Amniotic epithelial cell (primary cell): ENCODE measurements at regions not wholly inside any gene's neighbourhood (a gene's known extent, or its start where the extent isn't known, plus 50 kb on each side); places are given as distances from the start of the nearest gene placed in this dataset.
A peak's percentile ranks its signal among the peaks of the same experiment; 100 is the strongest.
"Not testable (repeated sequence)": the region's sequence is repeated elsewhere in the genome, so short reads cannot be mapped to it uniquely, and the experiment has no call there.

Experiments
- DNase-seq: peaks from one replicate; pipeline ENCODE4 v3.0.0-alpha.2; 2010; ENCODE audit warnings: low read depth

DNA sequence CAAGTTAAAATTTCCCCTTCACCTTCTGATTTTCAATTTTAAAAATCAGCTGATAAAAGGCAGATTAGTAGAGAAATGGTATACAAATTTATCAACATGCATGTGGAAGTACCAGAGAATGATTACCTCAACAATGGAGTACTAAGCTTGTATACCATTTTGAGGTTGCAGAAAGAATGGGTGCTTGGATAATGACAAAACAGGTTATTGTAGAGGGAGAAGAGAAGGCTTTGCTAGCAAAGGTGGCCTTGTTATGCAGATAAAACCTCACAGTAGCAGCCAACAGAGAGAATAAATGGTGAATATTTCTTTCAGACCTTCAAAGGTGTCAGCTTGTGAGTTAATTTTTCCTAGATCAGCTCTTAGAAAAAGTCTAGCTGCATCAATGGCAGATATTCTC lies 1174.9 kb upstream of the ADGRL4 start:
- DNase-seq = no peak

DNA sequence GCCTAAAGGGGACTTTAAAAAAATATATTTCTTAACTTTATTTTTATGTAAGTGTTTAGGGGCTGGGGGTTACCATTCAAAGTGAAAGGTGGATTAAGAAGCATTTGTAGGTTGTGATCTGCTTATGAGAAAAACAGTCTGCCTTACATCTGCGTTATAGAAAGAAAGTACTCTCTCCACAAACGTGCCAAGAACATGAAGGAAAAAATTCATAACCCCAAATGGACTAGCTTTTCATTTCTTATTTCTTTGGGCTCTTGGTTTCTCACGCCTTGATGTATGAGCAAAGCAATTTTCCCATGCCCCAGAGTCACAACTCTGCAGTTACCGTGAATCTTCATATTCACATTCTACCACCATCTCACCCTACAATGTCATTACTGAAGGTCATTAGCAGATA lies 1165.1 kb upstream of the ADGRL4 start:
- DNase-seq = no peak

DNA sequence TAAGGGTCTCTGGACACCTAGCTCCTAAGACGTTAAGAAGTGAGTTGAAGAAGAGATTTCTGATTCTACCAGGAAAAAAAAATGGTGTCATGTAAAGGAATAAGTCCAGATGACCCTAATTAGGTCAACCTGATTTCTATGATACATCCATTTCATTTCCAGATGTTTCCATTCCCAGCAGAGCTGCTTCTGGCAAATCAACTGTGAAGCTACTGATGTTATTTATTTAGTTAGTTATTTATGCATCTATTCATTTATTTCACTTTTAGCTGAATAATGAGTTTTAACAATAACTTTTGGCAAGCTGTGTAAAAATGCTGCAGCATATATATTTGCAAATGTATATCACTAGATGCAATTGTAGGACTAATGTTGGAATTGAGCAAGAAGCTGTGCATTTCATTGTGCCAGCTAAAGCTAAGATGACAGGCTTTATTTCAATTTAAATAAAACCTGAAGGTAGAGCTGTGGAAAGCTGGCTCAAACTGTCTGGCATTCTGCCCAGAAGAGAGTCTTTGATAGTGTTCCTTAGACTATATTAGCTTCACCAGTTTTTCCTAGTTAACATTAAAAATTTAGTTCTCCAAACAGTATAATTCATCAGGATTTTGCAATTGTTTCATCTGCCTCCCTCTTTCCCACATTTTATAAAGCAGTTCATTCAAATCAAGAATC lies 1164.4 kb upstream of the ADGRL4 start:
- DNase-seq = peak; percentile 13

DNA sequence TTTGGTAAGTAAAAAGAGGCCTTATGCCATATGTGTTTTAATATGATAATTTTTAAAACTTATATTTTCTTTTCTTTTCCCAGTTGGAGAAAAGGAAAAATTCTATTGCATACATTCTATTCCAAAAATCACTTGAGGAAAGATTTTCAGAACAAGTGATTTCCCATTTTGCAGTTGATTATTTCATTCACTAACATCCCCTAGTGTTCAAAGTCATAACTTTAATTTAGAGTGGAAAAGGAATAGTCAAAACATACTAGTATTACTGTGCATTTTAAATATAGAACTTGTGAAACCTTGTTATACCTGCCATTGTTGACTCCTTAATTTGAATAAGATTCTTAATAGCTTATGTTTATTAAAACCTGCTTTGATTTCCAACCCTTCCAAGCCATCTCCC lies 1157.6 kb upstream of the ADGRL4 start:
- no peak for DNase-seq

DNA sequence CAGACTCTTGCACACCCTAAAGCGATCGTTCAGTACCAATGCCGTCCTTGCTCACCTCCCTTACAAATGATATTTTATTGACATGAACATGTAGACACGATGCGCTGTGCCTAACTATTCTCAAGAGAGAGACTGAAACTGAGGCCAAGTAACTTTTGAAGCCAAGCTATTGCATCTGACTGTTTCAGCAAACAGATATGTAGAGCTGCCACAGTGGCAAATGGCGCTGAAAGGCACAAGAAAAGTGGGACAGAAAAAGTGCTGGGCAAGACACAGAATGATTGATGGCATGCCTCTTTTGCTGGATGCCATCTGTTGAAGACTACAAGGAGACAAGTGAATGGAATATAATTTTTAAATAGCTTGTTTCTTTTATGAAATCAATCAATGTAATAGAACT lies 1157.2 kb upstream of the ADGRL4 start:
- no peak for DNase-seq

DNA sequence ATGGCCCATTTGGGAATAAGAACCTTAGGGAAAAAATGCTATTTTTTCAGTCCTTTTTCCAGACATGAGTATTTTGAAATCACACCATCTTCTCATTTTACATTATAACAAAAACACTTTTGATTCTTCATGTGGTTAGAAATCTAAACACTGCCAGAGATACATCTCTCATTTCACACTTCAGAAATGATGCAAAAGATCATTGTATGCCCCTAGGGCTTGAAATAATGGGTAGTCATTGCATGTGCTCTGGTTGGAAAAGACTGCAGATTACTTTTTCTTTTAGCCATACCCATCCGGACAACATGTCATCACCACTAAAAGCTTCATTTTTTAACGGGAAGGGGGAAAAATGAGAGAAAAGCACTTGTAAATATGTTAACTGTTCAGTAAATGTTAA lies 1152.2 kb upstream of the ADGRL4 start:
- no peak for DNase-seq

DNA sequence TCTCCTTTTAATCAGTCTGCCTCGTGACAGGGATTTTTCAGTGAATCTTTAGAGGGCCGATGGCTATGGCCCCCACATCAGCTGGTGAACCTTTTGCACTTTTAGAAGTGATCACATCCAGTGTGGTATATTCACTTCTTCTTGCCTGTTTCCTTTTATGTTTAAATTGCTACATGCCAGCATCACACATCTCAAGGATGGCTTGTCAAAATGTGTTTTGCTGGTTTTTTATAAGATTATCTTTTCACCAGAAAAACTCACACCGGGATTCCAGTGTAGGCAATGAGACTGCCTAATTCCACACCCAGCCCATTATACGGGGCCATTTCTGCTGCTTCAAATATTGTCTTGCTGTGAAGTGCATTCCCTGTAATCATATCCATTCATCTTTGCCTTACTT lies 1151.7 kb upstream of the ADGRL4 start:
- DNase-seq = no peak

DNA sequence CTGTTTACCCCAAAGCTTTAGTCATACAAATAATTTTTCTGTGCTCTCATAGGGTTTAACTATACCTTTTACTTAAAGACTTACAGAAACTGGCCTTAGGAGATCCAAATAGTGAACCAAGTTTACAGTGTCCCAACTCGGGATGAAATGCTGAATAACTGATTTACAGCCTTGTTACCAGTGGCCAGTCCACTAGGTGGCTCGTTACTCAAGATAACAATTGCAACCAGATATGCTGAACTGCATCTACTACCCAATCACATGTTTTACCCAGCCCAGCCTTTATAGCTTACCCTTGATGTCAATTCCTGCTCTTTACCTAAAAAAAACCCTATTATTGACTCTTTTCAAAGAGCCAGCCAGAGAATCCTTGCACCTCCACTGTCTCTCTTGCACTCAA lies 1148.8 kb upstream of the ADGRL4 start:
- DNase-seq = peak; percentile 3

DNA sequence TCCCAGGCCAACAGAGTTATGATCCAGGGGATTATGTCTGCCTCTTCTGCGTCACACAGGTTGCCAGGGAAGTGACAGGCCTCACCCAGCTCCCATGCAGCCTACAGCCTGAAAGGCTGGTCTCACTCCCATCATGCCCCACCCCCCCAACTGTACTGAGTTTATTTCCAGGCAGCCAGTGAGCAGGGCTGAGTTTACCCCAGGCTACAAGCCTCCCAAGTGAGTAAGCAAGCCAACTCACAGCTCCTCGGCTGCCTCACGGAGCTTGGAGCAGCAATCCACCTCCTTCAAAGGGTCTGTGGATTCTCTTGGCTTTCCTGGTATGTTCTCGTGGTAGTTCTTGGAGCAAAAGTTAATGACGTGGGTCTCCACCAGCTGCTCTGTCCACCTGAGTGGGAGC lies 1147.6 kb upstream of the ADGRL4 start:
- no peak for DNase-seq

DNA sequence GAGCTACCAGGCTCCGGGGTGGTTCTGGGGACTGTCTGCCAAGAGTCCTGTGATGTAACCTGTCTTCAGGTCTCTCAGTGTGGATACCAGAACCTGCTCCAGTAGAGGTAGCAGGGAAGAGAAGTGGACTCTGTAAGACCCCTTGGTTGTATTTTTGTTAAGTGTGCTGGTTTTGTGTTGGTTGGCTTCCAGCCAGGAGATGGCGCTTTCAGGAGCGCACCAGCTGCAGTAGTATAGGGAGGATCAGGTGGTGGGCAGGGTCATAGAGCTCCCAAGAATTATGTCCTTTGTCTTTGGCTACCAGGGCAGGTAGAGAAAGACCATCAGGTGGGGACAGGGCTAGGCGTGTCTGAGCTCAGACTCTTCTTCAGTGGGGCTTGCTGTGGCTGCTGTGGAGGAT lies 1147.2 kb upstream of the ADGRL4 start:
- no peak for DNase-seq

DNA sequence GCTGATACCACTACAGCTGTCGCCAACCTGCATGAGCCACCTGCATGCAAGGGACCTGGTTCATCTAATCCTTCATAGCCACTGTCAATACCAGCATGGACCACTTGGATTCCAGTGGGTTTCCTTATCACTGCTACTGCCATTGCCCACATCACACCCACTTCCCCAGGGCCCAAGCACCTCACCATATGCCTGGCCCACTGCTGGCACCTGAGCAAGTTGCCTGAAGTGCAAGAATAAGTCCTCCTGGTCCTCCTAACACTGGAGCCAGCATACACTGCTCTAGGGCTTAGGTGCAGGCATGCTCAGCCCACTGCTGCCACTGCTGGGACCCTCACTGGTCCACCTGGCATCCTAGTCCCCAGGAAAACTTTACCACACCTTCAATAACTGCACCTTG lies 1136.8 kb upstream of the ADGRL4 start:
- DNase-seq = no peak

DNA sequence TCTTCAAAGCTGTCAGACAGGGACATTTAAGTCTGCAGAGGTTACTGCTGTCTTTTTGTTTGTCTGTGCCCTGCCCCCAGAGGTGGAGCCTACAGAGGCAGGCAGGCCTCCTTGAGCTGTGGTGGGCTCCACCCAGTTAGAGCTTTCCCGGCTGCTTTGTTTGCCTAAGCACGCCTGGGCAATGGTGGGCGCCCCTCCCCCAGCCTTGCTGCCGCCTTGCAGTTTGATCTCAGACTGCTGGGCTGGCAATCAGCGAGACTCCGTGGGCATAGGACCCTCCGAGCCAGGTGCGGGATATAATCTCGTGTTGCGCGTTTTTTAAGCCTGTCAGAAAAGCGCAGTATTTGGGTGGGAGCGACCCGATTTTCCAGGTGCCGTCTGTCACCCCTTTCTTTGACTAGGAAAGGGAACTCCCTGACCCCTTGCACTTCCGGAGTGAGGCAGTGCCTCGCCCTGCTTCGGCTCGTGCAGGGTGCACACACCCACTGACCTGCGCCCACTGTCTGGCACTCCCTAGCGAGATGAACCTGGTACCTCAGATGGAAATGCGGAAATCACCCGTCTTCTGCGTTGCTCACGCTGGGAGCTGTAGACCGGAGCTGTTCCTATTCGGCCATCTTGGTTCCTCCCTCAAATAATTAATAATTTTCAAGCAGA lies 1131.5 kb upstream of the ADGRL4 start:
- not testable (repeated sequence) for DNase-seq

DNA sequence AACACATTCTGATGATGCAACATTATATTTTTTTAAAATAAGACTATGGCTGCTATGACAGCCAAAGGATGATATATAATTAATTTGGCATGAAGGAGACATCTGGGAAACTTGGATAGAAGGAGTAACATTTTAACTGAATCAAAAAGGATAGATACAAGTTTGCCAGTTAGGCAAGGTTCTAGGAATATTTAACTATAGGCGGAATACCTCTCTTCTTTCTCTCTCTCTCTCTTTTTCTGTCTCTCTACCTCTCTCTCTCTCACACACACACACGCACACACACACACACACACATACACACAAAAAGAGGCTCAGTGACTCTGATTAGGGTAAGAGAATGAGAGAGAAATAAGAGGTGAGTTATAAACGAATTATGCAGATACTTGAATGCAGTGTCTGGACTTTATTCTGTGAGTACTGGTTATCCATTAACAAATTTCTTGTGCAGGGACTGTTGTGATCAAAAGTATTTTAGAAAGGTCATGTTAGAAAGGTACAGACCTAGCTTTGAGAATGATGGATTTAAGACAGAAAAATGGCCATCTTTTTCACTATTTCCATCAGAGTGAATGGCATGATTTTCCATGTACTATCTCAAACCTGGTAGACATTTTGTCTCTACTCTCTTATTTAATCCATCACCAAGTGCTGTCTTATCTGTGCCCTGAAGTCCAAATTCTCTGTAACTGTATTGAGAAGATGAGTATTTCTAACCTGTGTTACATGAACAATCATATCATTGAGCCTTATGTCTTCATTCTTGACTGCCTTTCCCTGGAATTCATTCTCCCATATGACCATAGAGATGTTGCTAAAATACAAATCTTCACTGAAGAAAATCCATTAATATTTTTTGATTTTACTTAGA lies 1106.9 kb upstream of the ADGRL4 start:
- DNase-seq = no peak

DNA sequence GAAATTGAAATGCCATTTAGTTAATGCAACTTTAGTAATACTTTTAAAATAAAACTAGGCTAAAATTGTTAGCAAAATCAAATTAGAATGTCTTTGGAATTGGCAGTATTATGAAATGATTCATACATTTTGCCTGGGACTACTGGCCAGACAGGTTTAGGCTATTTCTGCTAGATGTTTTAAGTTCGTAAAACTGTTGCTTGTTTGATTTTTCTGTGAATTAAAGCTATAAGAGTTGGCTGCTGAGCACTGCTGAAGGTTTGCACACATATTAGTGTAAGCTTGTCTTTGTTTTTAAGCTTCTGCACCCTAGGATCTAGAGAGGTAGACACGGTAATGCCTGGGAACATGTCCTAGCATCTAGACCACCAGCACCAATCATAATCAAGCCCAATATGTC lies 1094.6 kb upstream of the ADGRL4 start:
- DNase-seq = no peak

DNA sequence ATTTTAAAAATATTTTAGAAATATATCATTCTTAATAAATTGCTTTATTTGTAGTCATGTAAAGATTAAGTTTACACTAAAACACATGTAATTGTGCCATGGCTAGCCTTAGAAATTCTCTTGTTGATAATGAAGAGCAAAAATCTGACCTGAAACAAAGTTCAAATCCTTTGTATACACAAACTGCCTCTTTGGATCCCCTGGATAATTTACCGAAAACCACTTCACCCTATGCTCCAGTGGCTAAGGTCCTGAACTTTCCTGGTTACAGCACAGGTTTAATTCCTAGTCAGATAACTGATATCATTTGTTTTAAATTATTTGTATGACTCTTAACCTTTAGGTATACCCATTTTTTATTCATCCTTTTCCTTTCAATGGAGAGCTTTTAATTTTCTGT lies 1093.2 kb upstream of the ADGRL4 start:
- DNase-seq = no peak

DNA sequence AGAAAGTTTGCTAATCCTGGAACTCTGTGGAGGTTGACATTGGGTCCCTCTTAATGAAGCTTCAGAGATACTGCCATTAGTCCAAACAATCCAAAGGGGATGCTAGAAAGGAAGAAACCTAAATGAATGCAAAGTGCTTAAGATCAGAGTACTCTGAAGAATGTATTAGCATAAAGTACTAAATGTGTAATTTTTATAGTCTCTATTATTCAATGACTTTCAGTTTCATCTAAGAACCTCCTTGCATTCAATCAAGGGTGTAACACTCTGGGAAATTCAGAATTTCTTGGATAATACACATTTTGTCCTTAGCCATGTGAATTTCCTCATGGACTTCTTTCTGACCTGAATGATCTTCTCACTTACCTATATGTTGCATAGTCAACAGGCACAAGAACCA lies 1078.5 kb upstream of the ADGRL4 start:
- no peak for DNase-seq

DNA sequence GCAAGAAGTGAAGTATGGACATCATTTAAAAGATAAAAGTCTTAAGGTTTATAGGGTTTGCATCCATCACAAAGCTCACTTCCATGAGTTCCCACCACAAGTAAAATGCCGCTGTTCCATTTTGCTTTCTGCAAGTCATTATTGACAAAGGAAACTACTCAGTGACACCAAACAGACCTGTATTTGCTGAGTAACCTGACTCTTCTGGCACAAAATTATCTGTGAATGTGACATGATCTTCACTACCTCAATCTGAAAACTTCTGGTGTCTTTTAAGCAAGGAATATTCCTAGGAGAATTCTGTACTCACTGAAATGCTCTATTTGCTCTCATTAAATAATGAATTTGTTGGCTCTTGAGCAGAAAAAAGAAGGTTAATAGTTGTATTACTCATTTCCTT lies 1077.4 kb upstream of the ADGRL4 start:
- no peak for DNase-seq

DNA sequence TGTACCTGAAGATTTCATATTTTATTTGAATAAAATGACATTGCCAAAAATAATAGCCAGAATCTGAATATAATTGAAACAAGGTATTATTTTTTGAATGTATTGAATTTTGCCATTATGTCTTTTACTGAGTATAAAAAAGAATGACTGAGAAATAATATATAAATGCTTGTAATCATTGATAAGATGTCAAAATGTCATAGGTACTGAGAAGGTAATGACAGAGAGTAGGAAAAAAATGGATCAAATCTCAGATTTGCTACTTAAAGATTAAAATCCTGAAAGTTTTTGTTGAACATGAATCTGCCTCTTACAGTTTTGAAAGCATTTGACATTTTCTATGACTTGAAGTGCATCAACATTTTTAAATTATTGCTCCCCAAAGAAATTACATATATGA lies 1069.9 kb upstream of the ADGRL4 start:
- DNase-seq = no peak

DNA sequence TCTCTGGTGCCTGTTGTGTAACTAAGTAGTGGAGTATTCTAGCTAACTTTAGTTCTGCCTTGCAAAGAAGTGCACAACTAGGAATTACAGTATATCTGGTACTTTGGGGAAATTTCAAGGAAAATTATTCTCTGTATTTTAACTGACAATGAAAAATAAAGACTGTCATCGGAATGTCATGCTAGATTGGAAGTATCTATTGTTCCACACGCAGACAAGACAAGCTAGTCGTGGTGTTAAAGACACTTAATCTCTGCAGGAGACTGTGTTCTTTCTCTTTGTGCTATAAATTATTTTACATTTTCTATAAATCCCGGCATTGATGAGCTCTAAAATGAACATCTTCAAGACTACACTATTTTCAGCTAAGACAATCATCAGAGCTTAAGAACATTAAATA lies 1068.8 kb upstream of the ADGRL4 start:
- DNase-seq = no peak

DNA sequence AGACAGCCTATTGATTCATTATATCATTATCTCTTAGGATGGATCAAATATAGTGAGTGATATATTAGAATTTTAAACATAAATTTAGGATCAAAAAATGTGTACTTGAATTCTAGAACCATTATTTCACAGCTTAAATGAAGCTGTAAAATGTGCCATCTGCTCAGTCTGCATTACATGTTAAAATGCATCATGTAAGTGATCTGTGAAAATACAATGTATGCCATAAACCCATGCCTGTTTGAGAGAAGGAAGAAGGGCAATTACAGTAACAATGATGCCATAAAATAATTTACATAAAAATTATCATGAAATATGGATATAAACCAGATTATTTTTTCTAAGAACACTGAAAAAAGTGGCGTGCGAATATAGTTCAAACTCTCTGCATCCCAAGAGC lies 1066.0 kb upstream of the ADGRL4 start:
- no peak for DNase-seq

DNA sequence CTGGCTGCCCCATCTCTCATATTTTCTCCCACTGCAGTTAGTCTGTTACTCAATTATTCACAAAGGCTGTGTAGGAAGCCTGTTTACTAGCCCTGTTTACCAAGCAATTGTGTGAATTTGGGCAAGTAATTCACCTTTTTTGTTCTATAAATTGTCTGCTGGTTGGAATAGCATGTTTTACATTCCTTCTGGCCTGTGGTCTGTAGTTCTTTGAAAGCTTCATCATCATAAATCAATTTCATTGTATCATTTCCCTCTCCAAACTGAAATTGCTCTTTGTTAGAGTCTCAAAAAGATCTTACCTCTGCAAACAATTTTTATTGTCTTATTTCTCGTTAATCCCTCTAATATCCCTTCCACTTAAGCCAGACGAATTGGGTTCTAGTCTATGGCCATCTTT lies 1059.5 kb upstream of the ADGRL4 start:
- DNase-seq = peak; percentile 21

DNA sequence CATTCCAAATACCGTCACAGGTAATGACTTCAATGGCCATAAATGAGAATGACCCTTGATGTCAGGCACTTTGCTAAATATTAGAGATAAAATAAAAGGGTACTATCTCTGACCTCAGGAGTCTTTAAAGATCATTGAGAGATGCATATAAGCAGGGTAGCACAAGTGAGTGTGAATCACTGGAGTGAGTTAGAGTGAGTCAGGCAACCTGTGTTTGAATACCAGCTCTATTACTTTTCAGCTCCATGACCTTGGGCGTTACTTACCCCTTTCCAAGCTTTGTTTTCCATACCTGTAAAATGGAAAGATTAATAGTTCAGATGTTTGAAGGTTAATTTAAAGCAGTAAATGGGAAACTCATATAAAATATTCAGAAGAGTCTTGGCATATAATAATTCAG lies 1058.0 kb upstream of the ADGRL4 start:
- DNase-seq = peak; percentile 23

DNA sequence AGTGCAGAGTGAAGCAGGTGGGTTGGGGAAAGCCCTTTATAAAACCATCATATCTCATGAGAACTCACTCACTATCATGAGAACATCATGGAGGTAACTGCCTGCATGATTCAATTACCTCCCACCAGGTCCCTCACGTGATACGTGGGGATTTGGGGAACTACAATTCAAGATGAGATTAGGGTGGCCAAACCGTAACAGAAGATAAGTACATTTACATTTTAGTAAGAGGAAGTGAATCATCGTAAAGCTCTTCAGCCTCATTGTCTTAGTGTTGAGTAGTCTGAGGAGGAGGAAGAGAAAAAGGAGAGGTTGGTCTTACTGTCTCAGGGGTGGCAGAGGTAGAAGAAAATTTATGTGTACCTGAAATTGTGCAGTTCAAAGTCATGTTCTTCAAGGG lies 1053.4 kb upstream of the ADGRL4 start:
- peak; percentile 29 for DNase-seq
